ENCODE measurements at regions not wholly inside any gene's neighbourhood (a gene's known extent, or its start where the extent isn't known, plus 50 kb on each side); places are given as distances from the start of the nearest gene placed in this dataset.

DNA sequence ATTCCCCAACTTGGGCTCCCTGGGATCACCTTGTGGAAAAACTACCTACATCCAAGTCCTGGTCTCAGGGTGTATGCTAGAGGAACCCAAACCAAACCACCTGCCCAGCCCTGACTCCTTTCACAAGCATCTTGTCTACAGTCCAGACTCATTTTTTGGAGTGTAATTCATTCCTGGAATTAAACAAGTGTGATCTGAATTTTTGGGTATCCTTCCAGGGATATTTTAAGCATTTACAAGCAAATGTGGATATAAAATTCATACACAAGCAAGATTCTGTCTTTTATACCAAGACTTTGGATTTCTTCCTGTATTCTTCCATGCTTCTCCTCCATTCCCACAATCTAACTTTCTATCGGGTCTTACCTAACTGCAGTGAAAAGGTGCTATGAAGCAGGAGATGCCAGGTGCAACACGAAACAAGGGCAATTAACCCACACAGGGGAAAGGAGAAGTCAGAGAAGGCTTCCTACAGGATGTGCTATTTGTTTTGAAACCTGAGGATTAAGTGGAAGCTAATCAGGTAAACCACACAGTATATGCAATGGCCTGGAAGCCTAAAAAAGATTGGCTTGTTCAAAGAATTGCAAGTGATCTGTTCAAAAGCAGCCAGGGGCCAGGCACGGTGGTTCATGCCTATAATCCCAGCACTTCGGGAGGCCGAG, 417.2 kb upstream of the C16orf82 start:
- TF ChIP-seq FOXA1 (IDR thresholded peaks at IDR 0.05) (no peak), FOXA1 (CRISPR knock-in tag; IDR thresholded peaks at IDR 0.05) (no peak), SMC3 (IDR thresholded peaks at IDR 0.05; ENCODE audit: low read length) (no peak), NR1H2 (CRISPR knock-in tag; IDR thresholded peaks at IDR 0.05; ENCODE audit: borderline replicate concordance, low read depth) (no peak), NFAT5 (CRISPR knock-in tag; IDR thresholded peaks at IDR 0.05) (no peak), FOXP1 (IDR thresholded peaks at IDR 0.05) (no peak), FOXP1 (CRISPR knock-in tag; IDR thresholded peaks at IDR 0.05) (no peak)
- TF ChIP-seq, protein P1, sequence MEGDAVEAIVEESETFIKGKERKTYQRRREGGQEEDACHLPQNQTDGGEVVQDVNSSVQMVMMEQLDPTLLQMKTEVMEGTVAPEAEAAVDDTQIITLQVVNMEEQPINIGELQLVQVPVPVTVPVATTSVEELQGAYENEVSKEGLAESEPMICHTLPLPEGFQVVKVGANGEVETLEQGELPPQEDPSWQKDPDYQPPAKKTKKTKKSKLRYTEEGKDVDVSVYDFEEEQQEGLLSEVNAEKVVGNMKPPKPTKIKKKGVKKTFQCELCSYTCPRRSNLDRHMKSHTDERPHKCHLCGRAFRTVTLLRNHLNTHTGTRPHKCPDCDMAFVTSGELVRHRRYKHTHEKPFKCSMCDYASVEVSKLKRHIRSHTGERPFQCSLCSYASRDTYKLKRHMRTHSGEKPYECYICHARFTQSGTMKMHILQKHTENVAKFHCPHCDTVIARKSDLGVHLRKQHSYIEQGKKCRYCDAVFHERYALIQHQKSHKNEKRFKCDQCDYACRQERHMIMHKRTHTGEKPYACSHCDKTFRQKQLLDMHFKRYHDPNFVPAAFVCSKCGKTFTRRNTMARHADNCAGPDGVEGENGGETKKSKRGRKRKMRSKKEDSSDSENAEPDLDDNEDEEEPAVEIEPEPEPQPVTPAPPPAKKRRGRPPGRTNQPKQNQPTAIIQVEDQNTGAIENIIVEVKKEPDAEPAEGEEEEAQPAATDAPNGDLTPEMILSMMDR (CRISPR knock-in tag; IDR thresholded peaks at IDR 0.05) = no peak

All from HepG2 (cell line).